HUES48 (cell line): ENCODE measurements at regions not wholly inside any gene's neighbourhood (a gene's known extent, or its start where the extent isn't known, plus 50 kb on each side); places are given as distances from the start of the nearest gene placed in this dataset.

Experiments used
- H3K27ac ChIP-seq: one replicate; pipeline ENCODE4 v1.7.0; 2013; ENCODE audit warnings: low read depth, low read length, inconsistent platforms
- H3K27me3 ChIP-seq: 2 replicates; pipeline ENCODE4 v1.6.1; 2013; ENCODE audit warnings: mild to moderate bottlenecking, low read length; ENCODE audit not compliant: control insufficient read depth, insufficient read depth
- H3K36me3 ChIP-seq: 2 replicates; pipeline ENCODE4 v1.6.1; 2013; ENCODE audit warnings: low read length; ENCODE audit not compliant: control insufficient read depth, insufficient read depth
- H3K4me1 ChIP-seq: 2 replicates; pipeline ENCODE4 v1.6.1; 2013; ENCODE audit warnings: mild to moderate bottlenecking, low read length; ENCODE audit not compliant: control insufficient read depth, insufficient read depth
- H3K4me3 ChIP-seq: 2 replicates; pipeline ENCODE4 v1.5.1; 2013; ENCODE audit warnings: mild to moderate bottlenecking, low read depth, low read length
- H3K9ac ChIP-seq: 2 replicates; pipeline ENCODE4 v1.6.1; 2013; ENCODE audit warnings: mild to moderate bottlenecking, low read depth, low read length, moderate library complexity
- H3K9me3 ChIP-seq: 2 replicates; pipeline ENCODE4 v1.6.1; 2013; ENCODE audit warnings: low read length; ENCODE audit not compliant: control insufficient read depth, insufficient read depth

- Histone ChIP-seq H3K9me3 (no peaks in the 10 kb centered on the region), H3K27me3 (no peaks in the 10 kb centered on the region), H3K4me1 (peaks cover 6% of the 10 kb centered on the region), H3K36me3 (no peaks in the 10 kb centered on the region), H3K9ac (no peak overlapping the region), H3K27ac (no peak overlapping the region), H3K4me3 (no peak overlapping the region)
Observed at GRCh38 chr4:60506061-60506460, 694.1 kb upstream of the ADGRL3 start.

GRCh38 chr4:60522265-60522664, 677.9 kb upstream of the ADGRL3 start:
- Histone ChIP-seq H3K27ac (no peak overlapping the region), H3K4me1 (no peaks in the 10 kb centered on the region), H3K9me3 (no peaks in the 10 kb centered on the region), H3K9ac (no peak overlapping the region), H3K27me3 (no peaks in the 10 kb centered on the region), H3K4me3 (no peak overlapping the region), H3K36me3 (no peaks in the 10 kb centered on the region)

- Histone ChIP-seq H3K4me3 (no peak overlapping the region), H3K9ac (no peak overlapping the region), H3K36me3 (no peaks in the 10 kb centered on the region), H3K9me3 (no peaks in the 10 kb centered on the region), H3K27ac (no peak overlapping the region), H3K27me3 (no peaks in the 10 kb centered on the region), H3K4me1 (no peaks in the 10 kb centered on the region)
Observed at GRCh38 chr4:60531776-60532379, 668.2 kb upstream of the ADGRL3 start.

GRCh38 chr4:60544981-60545380, 655.1 kb upstream of the ADGRL3 start:
- H3K4me3 ChIP-seq: no peak overlapping the region
- no peaks in the 10 kb centered on the region for H3K36me3 ChIP-seq
- no peaks in the 10 kb centered on the region for H3K27me3 ChIP-seq
- H3K9ac ChIP-seq: no peak overlapping the region
- H3K4me1 ChIP-seq: no peaks in the 10 kb centered on the region
- 0 out of 2 replicates have a peak, but pooled peaks cover 3% of the 10 kb centered on the region for H3K9me3 ChIP-seq
- H3K27ac ChIP-seq: no peak overlapping the region

DNA sequence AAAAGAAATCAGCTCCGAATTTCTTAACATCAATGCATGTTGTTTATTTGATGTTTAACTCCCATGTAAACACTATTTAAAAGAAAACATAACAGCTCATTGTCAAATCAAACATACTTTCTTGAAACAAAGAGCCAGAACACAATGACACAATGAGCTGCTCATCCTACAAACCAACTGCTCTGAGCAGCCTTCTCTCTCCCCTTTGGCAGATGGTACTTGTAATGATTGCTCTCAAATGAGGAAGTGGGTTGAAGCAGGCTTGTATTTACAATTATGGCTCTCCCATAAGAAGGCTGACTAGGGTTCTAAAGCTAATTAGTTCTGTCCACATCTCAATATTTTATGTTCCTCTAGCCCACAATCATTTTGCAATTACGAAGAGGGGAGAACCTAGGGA, 637.8 kb upstream of the ADGRL3 start:
- Histone ChIP-seq H3K9me3 (no peaks in the 10 kb centered on the region), H3K9ac (no peak overlapping the region), H3K36me3 (no peaks in the 10 kb centered on the region), H3K27me3 (no peaks in the 10 kb centered on the region), H3K27ac (no peak overlapping the region), H3K4me1 (peaks cover 14% of the 10 kb centered on the region), H3K4me3 (no peak overlapping the region)

DNA sequence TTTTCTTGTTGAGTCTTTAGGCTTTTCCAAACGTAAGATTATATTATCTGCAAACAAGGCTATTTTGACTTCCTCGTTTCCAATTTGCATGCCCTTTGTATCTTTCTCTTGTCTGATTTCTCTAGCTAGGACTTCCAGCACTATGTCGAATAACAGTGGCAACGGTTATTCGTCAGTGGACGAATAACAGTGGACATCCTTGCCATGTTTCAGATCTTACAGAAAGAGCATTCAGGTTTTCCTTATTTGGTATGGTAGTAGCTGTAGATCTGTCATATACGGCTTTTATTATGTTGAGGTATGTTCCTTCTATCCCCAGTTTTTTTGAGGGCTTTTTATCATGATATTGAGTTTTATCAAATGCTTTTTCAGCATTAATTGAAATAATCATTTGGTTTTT, 634.6 kb upstream of the ADGRL3 start:
- Histone ChIP-seq H3K9ac (no peak overlapping the region), H3K27me3 (no peaks in the 10 kb centered on the region), H3K9me3 (no peaks in the 10 kb centered on the region), H3K36me3 (no peaks in the 10 kb centered on the region), H3K4me1 (peaks cover 14% of the 10 kb centered on the region), H3K27ac (no peak overlapping the region), H3K4me3 (no peak overlapping the region)

GRCh38 chr4:60575336-60575735, 624.8 kb upstream of the ADGRL3 start:
- Histone ChIP-seq H3K4me1 (no peaks in the 10 kb centered on the region), H3K4me3 (no peak overlapping the region), H3K9ac (no peak overlapping the region), H3K27ac (no peak overlapping the region), H3K9me3 (no peaks in the 10 kb centered on the region), H3K36me3 (no peaks in the 10 kb centered on the region), H3K27me3 (no peaks in the 10 kb centered on the region)

DNA sequence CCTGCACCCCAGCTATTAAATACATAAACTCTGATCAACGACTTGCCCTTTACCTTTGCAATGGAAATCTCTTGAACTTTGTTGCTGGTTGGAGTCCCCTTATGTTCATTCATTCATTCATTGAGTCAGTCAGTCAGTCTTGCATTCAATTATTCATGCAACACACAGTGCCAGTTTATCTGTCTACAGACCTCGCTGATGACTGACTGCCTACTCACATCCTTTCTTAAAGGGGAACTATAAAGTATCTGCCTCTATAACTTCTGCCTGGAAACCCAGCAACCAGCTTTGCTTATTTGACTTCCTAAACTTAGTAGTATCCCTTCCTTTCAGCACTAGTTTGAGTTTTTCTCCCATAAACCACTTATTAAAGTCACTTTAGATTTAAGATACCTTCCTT, 620.8 kb upstream of the ADGRL3 start:
- H3K36me3 ChIP-seq: no peaks in the 10 kb centered on the region
- no peak overlapping the region for H3K4me3 ChIP-seq
- H3K9me3 ChIP-seq: no peaks in the 10 kb centered on the region
- H3K27ac ChIP-seq: no peak overlapping the region
- no peaks in the 10 kb centered on the region for H3K27me3 ChIP-seq
- H3K9ac ChIP-seq: no peak overlapping the region
- H3K4me1 ChIP-seq: no peaks in the 10 kb centered on the region

DNA sequence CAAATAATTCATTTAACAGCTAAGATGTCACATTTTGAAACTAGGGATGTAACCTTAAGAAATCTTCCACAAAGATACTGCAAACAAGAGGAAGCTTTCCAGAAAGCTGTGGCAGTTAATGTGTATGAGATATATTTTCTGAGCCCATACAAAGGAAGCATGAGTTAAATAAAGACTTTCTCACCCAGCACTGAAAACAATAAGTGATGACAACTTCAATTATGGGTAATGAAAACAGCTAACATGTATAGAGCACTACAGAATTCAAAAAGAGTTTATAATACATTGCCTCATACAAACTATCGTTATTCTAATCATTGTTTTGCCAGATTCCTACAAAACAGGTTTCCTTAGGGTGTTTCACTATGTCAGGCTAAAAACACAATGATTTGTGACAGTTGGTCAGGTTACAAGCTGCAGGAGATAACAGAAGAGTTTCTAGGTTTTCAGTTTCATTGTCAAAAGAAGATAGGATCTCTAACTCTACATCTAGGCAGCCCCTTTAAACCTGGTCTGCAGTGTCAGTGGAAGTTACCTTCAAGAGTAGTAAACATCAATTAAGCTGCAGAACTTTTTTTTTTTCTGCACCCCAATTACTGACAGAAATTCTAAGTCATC, 618.1 kb upstream of the ADGRL3 start:
- Histone ChIP-seq H3K4me1 (no peaks in the 10 kb centered on the region), H3K27me3 (no peaks in the 10 kb centered on the region), H3K9ac (no peak overlapping the region), H3K36me3 (no peaks in the 10 kb centered on the region), H3K27ac (no peak overlapping the region), H3K4me3 (no peak overlapping the region), H3K9me3 (no peaks in the 10 kb centered on the region)

DNA sequence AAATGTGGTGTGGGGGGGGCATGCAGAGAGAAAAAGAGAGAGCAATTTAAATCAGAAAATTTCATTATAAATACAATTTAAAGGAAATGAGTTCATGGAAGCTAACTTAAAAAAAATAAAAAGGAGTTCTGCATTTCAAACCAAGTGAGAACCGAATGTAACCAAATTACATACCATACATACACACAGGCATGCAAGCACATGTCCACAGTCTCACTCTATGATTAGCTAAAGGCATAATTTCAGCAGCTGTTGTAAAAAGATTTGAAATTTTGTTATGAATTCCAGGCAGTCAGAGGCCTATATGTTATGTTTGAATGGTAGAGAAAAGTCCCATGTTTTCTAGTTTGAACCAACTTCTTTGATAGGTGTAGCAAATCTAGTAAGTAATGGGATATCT, 611.6 kb upstream of the ADGRL3 start:
- no peak overlapping the region for H3K4me3 ChIP-seq
- H3K4me1 ChIP-seq: no peaks in the 10 kb centered on the region
- no peak overlapping the region for H3K9ac ChIP-seq
- H3K27me3 ChIP-seq: no peaks in the 10 kb centered on the region
- H3K27ac ChIP-seq: no peak overlapping the region
- H3K36me3 ChIP-seq: no peaks in the 10 kb centered on the region
- H3K9me3 ChIP-seq: no peaks in the 10 kb centered on the region

- H3K4me1 ChIP-seq: no peaks in the 10 kb centered on the region
- H3K4me3 ChIP-seq: no peak overlapping the region
- no peaks in the 10 kb centered on the region for H3K36me3 ChIP-seq
- H3K27me3 ChIP-seq: no peaks in the 10 kb centered on the region
- no peak overlapping the region for H3K27ac ChIP-seq
- H3K9me3 ChIP-seq: no peaks in the 10 kb centered on the region
- no peak overlapping the region for H3K9ac ChIP-seq
Observed at GRCh38 chr4:60589425-60589824, 610.7 kb upstream of the ADGRL3 start.
